ENCODE measurements at regions not wholly inside any gene's neighbourhood (a gene's known extent, or its start where the extent isn't known, plus 50 kb on each side); places are given as distances from the start of the nearest gene placed in this dataset.
A peak's percentile ranks its signal among the peaks of the same experiment; 100 is the strongest.

GRCh38 chr7:94128072-94128471 is 123.9 kb upstream of the BET1 start:
- DNase-seq (ENCODE audit: low spot score) (no peak), ATAC-seq (ENCODE audit: low FRiP score) (no peak)
- TF ChIP-seq CTCF (IDR thresholded peaks at IDR 0.05): no peak

- peak; percentile 60 for ATAC-seq (ENCODE audit: low FRiP score)
- no peak for TF ChIP-seq CTCF (IDR thresholded peaks at IDR 0.05)
- no peak for DNase-seq (ENCODE audit: low spot score)
Measured at GRCh38 chr7:94129443-94130140, 125.4 kb upstream of the BET1 start.

- DNase-seq (ENCODE audit: low spot score): no peak
- TF ChIP-seq CTCF (IDR thresholded peaks at IDR 0.05): no peak
- ATAC-seq (ENCODE audit: low FRiP score): no peak
Measured at GRCh38 chr7:94130716-94131115, 126.6 kb upstream of the BET1 start.

- ATAC-seq (ENCODE audit: low FRiP score): no peak
- no peak for TF ChIP-seq CTCF (IDR thresholded peaks at IDR 0.05)
- no peak for DNase-seq (ENCODE audit: low spot score)
Measured at GRCh38 chr7:94133460-94133859, 129.3 kb upstream of the BET1 start.

- TF ChIP-seq CTCF (IDR thresholded peaks at IDR 0.05): no peak
- no peak for ATAC-seq (ENCODE audit: low FRiP score)
Measured at GRCh38 chr7:94135180-94135579, 131.0 kb upstream of the BET1 start.

GRCh38 chr7:94142281-94142680 is 138.1 kb upstream of the BET1 start:
- no peak for TF ChIP-seq CTCF (IDR thresholded peaks at IDR 0.05)
- DNase-seq (ENCODE audit: low spot score) (no peak), ATAC-seq (ENCODE audit: low FRiP score) (no peak)

More at GRCh38 chr7:94135180-94135579, 131.0 kb upstream of the BET1 start:
- DNase-seq (ENCODE audit: low spot score): no peak

GRCh38 chr7:94145602-94146001 is 141.4 kb upstream of the BET1 start:
- ATAC-seq (ENCODE audit: low FRiP score): no peak
- TF ChIP-seq CTCF (IDR thresholded peaks at IDR 0.05): no peak

More at GRCh38 chr7:94145602-94146001, 141.4 kb upstream of the BET1 start:
- no peak for DNase-seq (ENCODE audit: low spot score)

All from omental fat pad (tissue), 3 donors.